Glutamatergic neuron (in vitro differentiated cells): ENCODE measurements at regions not wholly inside any gene's neighbourhood (a gene's known extent, or its start where the extent isn't known, plus 50 kb on each side); places are given as distances from the start of the nearest gene placed in this dataset.
"Not testable (repeated sequence)": the region's sequence is repeated elsewhere in the genome, so short reads cannot be mapped to it uniquely, and the experiment has no call there.

Experiments used
- DNase-seq: peaks from one replicate; pipeline ENCODE4 v3.0.0; 2022
- H3K27ac Mint-ChIP-seq: one replicate; pipeline ENCODE4 v1.8.0; 2020; ENCODE audit warnings: mild to moderate bottlenecking, mixed read lengths, inconsistent platforms; ENCODE audit not compliant: unreplicated experiment
- H3K27me3 Mint-ChIP-seq: one replicate; pipeline ENCODE4 v1.8.0; 2020; ENCODE audit warnings: mild to moderate bottlenecking, moderate library complexity, mixed read lengths, inconsistent platforms; ENCODE audit not compliant: unreplicated experiment
- H3K36me3 Mint-ChIP-seq: one replicate; pipeline ENCODE4 v1.8.0; 2020; ENCODE audit warnings: mild to moderate bottlenecking, mixed read lengths, inconsistent platforms; ENCODE audit not compliant: unreplicated experiment
- H3K4me1 Mint-ChIP-seq: one replicate; pipeline ENCODE4 v1.8.0; 2020; ENCODE audit warnings: mild to moderate bottlenecking, low read depth, mixed read lengths, inconsistent platforms; ENCODE audit not compliant: unreplicated experiment
- H3K4me3 Mint-ChIP-seq: one replicate; pipeline ENCODE4 v1.8.0; 2020; ENCODE audit warnings: mild to moderate bottlenecking, mixed read lengths, inconsistent platforms; ENCODE audit not compliant: unreplicated experiment
- H3K9me3 Mint-ChIP-seq: one replicate; pipeline ENCODE4 v1.8.0; 2020; ENCODE audit warnings: mild to moderate bottlenecking, moderate library complexity, mixed read lengths, inconsistent platforms; ENCODE audit not compliant: unreplicated experiment
- TF ChIP-seq, protein P1 (sequence below): fragments of 200-600 bp; sonication (generic); IDR thresholded peaks from one replicate; pipeline ENCODE4 v1.5.0; 2021; ENCODE audit not compliant: partially characterized antibody, unreplicated experiment

- TF ChIP-seq, protein P1, sequence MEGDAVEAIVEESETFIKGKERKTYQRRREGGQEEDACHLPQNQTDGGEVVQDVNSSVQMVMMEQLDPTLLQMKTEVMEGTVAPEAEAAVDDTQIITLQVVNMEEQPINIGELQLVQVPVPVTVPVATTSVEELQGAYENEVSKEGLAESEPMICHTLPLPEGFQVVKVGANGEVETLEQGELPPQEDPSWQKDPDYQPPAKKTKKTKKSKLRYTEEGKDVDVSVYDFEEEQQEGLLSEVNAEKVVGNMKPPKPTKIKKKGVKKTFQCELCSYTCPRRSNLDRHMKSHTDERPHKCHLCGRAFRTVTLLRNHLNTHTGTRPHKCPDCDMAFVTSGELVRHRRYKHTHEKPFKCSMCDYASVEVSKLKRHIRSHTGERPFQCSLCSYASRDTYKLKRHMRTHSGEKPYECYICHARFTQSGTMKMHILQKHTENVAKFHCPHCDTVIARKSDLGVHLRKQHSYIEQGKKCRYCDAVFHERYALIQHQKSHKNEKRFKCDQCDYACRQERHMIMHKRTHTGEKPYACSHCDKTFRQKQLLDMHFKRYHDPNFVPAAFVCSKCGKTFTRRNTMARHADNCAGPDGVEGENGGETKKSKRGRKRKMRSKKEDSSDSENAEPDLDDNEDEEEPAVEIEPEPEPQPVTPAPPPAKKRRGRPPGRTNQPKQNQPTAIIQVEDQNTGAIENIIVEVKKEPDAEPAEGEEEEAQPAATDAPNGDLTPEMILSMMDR = no peak
- Mint-ChIP-seq H3K27ac (no peak overlapping the region), H3K4me3 (no peak overlapping the region), H3K36me3 (no peaks in the 10 kb centered on the region), H3K4me1 (no peaks in the 10 kb centered on the region), H3K9me3 (no peaks in the 10 kb centered on the region), H3K27me3 (no peaks in the 10 kb centered on the region)
- DNase-seq = no peak
These were observed 76.7 kb upstream of the CARMIL1 start for GRCh38 chr6:25202504-25202903.

- no peaks in the 10 kb centered on the region for H3K27me3 Mint-ChIP-seq
- DNase-seq = no peak
- no peak overlapping the region for H3K27ac Mint-ChIP-seq
- H3K4me3 Mint-ChIP-seq = no peak overlapping the region
- TF ChIP-seq, protein P1 = no peak
- no peaks in the 10 kb centered on the region for H3K4me1 Mint-ChIP-seq
- peaks cover 1% of the 10 kb centered on the region for H3K9me3 Mint-ChIP-seq
- H3K36me3 Mint-ChIP-seq = peaks cover 10% of the 10 kb centered on the region
These were observed 73.5 kb upstream of the CARMIL1 start for GRCh38 chr6:25205629-25206028.

- H3K4me1 Mint-ChIP-seq, H3K27ac Mint-ChIP-seq, H3K27me3 Mint-ChIP-seq, H3K4me3 Mint-ChIP-seq, H3K9me3 Mint-ChIP-seq, DNase-seq: not testable (repeated sequence)
- H3K36me3 Mint-ChIP-seq = peaks cover 15% of the 10 kb centered on the region
These were observed 71.6 kb upstream of the CARMIL1 start for GRCh38 chr6:25207453-25208155.

GRCh38 chr6:25215881-25216280 lies 63.3 kb upstream of the CARMIL1 start:
- Mint-ChIP-seq H3K27me3 (no peaks in the 10 kb centered on the region), H3K4me1 (peaks cover 13% of the 10 kb centered on the region), H3K27ac (no peak overlapping the region), H3K9me3 (peaks cover 8% of the 10 kb centered on the region), H3K4me3 (no peak overlapping the region), H3K36me3 (peaks cover 5% of the 10 kb centered on the region)
- TF ChIP-seq, protein P1 = no peak
- no peak for DNase-seq

DNA sequence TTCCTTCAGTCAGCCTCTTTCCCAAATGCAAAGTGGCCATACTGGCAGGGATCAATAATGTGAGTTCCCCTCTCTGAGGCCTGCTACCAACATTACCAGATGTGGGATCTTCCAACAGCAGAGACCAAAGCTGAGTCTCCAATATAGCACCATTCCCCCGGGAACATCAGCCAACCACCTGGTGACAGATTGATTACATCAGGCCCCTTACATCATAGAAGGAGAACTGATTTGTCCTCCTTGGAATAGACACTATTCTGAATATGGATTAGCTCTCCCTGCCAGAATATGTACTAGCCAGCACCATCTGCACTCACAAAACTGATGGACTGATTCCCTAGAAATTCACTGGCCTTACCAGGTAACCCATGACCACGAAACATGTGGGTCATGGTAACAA lies 61.9 kb upstream of the CARMIL1 start:
- peaks cover 8% of the 10 kb centered on the region for H3K9me3 Mint-ChIP-seq
- no peaks in the 10 kb centered on the region for H3K36me3 Mint-ChIP-seq
- TF ChIP-seq, protein P1 = no peak
- H3K27me3 Mint-ChIP-seq = no peaks in the 10 kb centered on the region
- H3K27ac Mint-ChIP-seq = peak overlapping the region; percentile 72
- no peak overlapping the region for H3K4me3 Mint-ChIP-seq
- peaks cover 13% of the 10 kb centered on the region for H3K4me1 Mint-ChIP-seq
- DNase-seq = peak; percentile 53
